Mucosa of rectum (tissue), 2 donors: ENCODE measurements at regions not wholly inside any gene's neighbourhood (a gene's known extent, or its start where the extent isn't known, plus 50 kb on each side); places are given as distances from the start of the nearest gene placed in this dataset.

Source experiments
- H3K27ac ChIP-seq, 2 donors: one replicate each; pipeline ENCODE4 v1.7.0; 2013; ENCODE audit warnings: inconsistent platforms in 2 of 2, low read depth in 2 of 2, low read length in 2 of 2
- H3K27me3 ChIP-seq, 2 donors: one replicate each; pipeline ENCODE4 v1.7.0; 2013; ENCODE audit warnings: low read length in 2 of 2; ENCODE audit not compliant: control insufficient read depth in 2 of 2, insufficient read depth in 2 of 2
- H3K36me3 ChIP-seq, 2 donors: one replicate each; pipeline ENCODE4 v1.7.0; 2013; ENCODE audit warnings: low read length in 2 of 2; ENCODE audit not compliant: control insufficient read depth in 2 of 2, insufficient read depth in 2 of 2
- H3K4me1 ChIP-seq, 2 donors: one replicate each; pipeline ENCODE4 v1.7.0; 2013; ENCODE audit warnings: low read length in 2 of 2, mild to moderate bottlenecking in 1 of 2; ENCODE audit not compliant: control insufficient read depth in 2 of 2, insufficient read depth in 2 of 2
- H3K4me3 ChIP-seq, 2 donors: one replicate each; pipeline ENCODE4 v1.7.0; 2013; ENCODE audit warnings: low read length in 2 of 2
- H3K9ac ChIP-seq, 2 donors: one replicate each; pipeline ENCODE4 v1.7.0; 2013; ENCODE audit warnings: low read length in 2 of 2, low read depth in 1 of 2, mild to moderate bottlenecking in 1 of 2
- H3K9me3 ChIP-seq, 2 donors: one replicate each; pipeline ENCODE4 v1.7.0; 2013; ENCODE audit warnings: low read length in 2 of 2; ENCODE audit not compliant: control insufficient read depth in 2 of 2
- donor health status: healthy.
- donor health status: Normal muscosa, but diverticular disease.

GRCh38 chrX:39859991-39860861 is 237.5 kb downstream of the BCOR start:
- H3K4me1 ChIP-seq = peaks cover 0 to 4% of the 10 kb centered on the region in 2 donors
- peak overlapping the region in 1 of 2 donors; percentile 56 for H3K27ac ChIP-seq
- H3K36me3 ChIP-seq = no peaks in the 10 kb centered on the region
- H3K27me3 ChIP-seq = no peaks in the 10 kb centered on the region
- no peaks in the 10 kb centered on the region for H3K9me3 ChIP-seq
- no peak overlapping the region for H3K4me3 ChIP-seq
- no peak overlapping the region for H3K9ac ChIP-seq

DNA sequence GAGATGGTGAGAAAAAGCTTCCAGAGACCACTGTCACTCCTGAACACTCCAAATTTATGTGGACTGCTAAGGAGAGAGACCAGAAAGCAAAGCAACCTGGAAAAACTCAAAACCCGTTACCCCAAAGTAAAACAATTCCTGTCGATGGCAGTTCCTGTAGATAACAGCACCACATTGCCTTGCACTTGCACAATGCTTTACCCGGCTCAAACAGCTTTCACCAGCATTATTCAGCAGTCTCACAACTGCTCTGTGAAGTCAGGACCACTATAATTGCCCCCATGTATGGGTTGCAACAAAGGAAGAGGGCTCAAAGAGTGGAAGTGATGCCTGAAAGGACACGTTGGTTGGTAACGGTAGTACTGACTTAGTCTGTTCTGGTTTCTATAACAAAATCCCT is 234.8 kb downstream of the BCOR start:
- no peaks in the 10 kb centered on the region for H3K36me3 ChIP-seq
- no peak overlapping the region for H3K4me3 ChIP-seq
- H3K4me1 ChIP-seq = no peaks in the 10 kb centered on the region
- no peak overlapping the region for H3K9ac ChIP-seq
- no peaks in the 10 kb centered on the region for H3K27me3 ChIP-seq
- H3K27ac ChIP-seq = no peak overlapping the region
- H3K9me3 ChIP-seq = no peaks in the 10 kb centered on the region

DNA sequence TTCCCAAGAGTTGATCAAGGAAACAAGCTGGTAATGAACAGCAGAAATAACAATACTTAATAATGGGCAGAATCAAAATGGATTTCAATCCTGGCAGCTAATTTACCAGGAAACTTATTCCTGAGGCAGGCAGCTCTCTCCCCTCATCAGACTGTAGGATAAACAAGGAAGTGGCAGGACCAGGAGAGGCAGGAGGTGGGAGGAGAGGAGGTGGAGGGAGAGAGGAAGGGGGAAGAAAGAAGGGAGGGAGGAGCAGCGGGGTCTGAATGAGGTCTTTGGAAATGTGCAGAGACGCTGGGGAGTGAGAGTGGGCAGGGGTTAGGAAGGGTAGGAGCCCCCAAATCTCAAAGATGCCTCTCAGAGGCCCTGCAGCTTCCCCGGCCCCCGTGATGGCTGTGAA is 231.5 kb downstream of the BCOR start:
- Histone ChIP-seq H3K36me3 (no peaks in the 10 kb centered on the region), H3K4me1 (no peaks in the 10 kb centered on the region), H3K4me3 (no peak overlapping the region), H3K27me3 (no peaks in the 10 kb centered on the region), H3K27ac (no peak overlapping the region), H3K9me3 (no peaks in the 10 kb centered on the region), H3K9ac (no peak overlapping the region)

DNA sequence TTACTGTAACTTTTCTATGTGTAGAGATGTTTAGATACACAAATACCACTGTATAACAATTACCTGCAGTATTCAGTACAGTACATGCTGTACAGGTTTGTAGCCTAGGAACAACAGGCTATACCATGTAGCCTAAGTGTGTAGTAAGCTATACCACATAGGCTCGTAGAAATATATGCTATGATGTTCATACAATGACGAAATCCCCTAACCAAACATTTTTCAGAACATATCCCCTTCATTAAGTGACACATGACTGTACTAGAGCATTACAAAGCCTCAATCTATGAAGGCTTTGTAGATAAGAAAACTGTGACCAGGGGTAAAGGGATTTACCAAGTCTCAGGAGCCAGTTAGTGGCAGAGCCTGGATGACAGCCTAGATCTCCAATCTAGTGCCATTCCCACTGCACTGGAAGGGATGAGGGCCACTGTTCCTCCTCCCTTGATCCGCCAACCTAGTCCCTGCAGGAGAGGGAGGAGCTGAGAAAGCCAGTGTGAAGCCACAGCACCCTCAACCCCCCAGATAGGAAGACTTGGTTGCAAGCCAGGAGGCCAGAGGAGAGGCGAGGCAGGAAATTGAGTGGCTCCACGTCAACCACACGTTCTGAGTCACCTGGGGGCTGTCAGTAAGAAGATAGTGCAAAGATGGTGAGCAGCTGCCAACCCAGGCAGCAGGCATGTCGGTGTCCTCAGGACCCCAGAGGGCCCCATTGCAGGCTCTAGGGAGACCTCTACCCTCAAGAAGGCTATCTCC is 227.7 kb downstream of the BCOR start:
- no peak overlapping the region for H3K4me3 ChIP-seq
- no peaks in the 10 kb centered on the region for H3K4me1 ChIP-seq
- no peaks in the 10 kb centered on the region for H3K27me3 ChIP-seq
- no peak overlapping the region for H3K9ac ChIP-seq
- no peak overlapping the region for H3K27ac ChIP-seq
- no peaks in the 10 kb centered on the region for H3K9me3 ChIP-seq
- H3K36me3 ChIP-seq = no peaks in the 10 kb centered on the region

DNA sequence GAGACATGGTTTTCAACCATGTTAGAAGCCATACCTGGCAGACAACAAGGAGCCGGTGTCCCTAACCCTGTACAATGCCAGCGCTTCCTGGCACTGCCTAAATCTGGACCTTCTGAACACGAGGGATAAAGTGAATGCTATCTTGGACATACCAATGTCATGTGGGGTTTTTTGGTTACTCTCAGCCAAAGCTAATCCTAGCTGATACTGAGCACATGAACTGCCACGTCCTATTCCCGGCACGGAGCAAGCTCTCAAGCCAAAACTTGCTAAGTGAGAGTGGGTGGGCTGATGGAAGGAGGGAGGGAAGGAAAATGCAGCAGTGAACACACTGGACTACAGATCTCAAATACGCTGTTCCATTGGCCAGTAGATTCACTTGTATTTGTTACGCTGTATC is 226.1 kb downstream of the BCOR start:
- Histone ChIP-seq H3K9me3 (no peaks in the 10 kb centered on the region), H3K9ac (no peak overlapping the region), H3K27me3 (peaks cover 0 to 7% of the 10 kb centered on the region in 2 donors), H3K4me3 (no peak overlapping the region), H3K4me1 (no peaks in the 10 kb centered on the region), H3K27ac (no peak overlapping the region), H3K36me3 (no peaks in the 10 kb centered on the region)

- Histone ChIP-seq H3K36me3 (no peaks in the 10 kb centered on the region), H3K4me1 (no peaks in the 10 kb centered on the region), H3K4me3 (no peak overlapping the region), H3K27ac (no peak overlapping the region), H3K9ac (no peak overlapping the region), H3K27me3 (peaks cover 0 to 9% of the 10 kb centered on the region in 2 donors), H3K9me3 (no peaks in the 10 kb centered on the region)
Measured at GRCh38 chrX:39873117-39873516, 224.6 kb downstream of the BCOR start.

DNA sequence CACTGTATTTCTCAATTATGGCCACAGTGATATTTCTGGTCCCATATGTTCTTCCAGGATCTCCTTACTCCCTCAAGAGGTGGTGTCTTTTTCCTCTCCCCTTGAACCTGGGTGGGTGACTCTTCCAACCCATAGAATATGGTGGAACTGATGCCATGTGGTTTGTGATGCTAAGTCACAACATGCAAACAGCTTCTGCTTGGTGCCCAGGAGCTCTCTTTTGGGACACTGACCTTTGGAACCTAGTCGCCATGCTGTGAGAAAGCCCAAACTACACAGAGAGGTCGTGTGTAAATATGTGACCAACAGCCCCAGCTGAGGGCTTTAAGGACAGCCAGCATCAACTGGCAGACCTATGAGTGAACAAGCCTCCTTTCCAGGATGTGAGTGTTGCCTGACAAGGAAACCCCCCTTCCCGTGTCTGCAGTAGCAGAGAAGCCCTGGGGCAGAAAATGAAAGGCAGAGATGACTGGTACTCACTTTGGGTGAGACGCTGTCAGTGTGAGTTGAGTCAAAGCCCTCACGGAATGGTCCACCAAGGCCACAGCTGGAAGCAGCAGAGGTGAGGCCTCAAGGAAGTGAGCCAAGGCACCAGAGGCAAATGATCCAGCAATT is 223.4 kb downstream of the BCOR start:
- no peak overlapping the region for H3K27ac ChIP-seq
- H3K4me1 ChIP-seq = no peaks in the 10 kb centered on the region
- no peaks in the 10 kb centered on the region for H3K36me3 ChIP-seq
- H3K9me3 ChIP-seq = no peaks in the 10 kb centered on the region
- no peak overlapping the region for H3K9ac ChIP-seq
- H3K4me3 ChIP-seq = no peak overlapping the region
- peaks cover 0 to 9% of the 10 kb centered on the region in 2 donors for H3K27me3 ChIP-seq

DNA sequence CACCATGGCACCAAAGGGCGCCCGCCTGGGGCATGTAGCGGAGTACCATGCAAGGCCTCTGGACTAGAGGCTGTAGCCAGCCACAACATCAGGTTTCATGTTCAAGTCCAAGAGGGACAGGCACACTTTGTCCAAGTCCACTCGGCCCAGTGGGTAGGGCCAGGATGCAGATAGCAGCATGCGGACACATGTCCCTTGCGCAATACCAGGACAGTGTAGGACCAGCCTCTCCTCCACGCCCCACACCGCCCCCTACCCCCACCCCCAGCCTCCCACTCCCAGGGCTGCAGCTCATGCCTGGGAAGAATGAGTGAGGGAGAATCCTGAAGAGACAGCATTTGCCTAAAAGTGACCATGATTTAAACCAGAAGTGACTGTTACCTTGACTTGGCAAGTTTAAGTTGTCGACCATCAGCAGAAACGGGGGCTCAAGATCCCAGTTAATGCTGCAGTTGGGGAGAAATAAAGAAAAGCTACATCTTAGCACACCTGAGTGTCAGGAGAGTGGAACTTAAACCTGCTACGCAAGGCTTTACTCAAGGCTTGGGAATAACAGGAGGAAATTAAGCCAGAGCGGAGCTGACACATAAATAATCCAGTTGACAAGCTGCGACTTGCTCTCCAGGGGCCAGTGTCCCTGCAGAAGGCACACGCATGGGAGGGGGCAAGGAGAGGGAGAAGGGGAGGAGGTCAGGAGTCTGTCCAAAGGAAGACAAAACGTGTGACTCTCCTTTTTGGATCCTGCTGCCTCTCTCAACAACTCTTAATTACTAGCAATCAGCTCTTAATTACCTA is 221.7 kb downstream of the BCOR start:
- Histone ChIP-seq H3K27ac (no peak overlapping the region), H3K4me3 (no peak overlapping the region), H3K27me3 (peaks cover 0 to 13% of the 10 kb centered on the region in 2 donors), H3K36me3 (no peaks in the 10 kb centered on the region), H3K9me3 (no peaks in the 10 kb centered on the region), H3K9ac (no peak overlapping the region), H3K4me1 (no peaks in the 10 kb centered on the region)

GRCh38 chrX:39877905-39878304 is 219.9 kb downstream of the BCOR start:
- Histone ChIP-seq H3K9ac (no peak overlapping the region), H3K36me3 (no peaks in the 10 kb centered on the region), H3K9me3 (no peaks in the 10 kb centered on the region), H3K4me1 (no peaks in the 10 kb centered on the region), H3K4me3 (no peak overlapping the region), H3K27ac (no peak overlapping the region), H3K27me3 (peaks cover 0 to 13% of the 10 kb centered on the region in 2 donors)
